Activated CD4-positive, alpha-beta T cell treated with anti-CD3 and anti-CD28 coated beads, Interleukin-2, amount 10 ng/mL, durations not matched to agents 24 days and 14 days (primary cell): ENCODE measurements at regions not wholly inside any gene's neighbourhood (a gene's known extent, or its start where the extent isn't known, plus 50 kb on each side); places are given as distances from the start of the nearest gene placed in this dataset.

ENCODE experiments used
- DNase-seq: peaks from one replicate; pipeline ENCODE4 v3.0.0; 2022
- H3K27ac Mint-ChIP-seq: one replicate; pipeline ENCODE4 v1.8.0; 2022; ENCODE audit warnings: mild to moderate bottlenecking, mixed read lengths
- H3K27me3 Mint-ChIP-seq: one replicate; pipeline ENCODE4 v1.8.0; 2022; ENCODE audit warnings: mixed read lengths
- H3K36me3 Mint-ChIP-seq: one replicate; pipeline ENCODE4 v1.8.0; 2022; ENCODE audit warnings: low read depth, mild to moderate bottlenecking, mixed read lengths
- H3K4me1 Mint-ChIP-seq: one replicate; pipeline ENCODE4 v1.8.0; 2021; ENCODE audit warnings: mixed read lengths
- H3K4me3 Mint-ChIP-seq: one replicate; pipeline ENCODE4 v1.8.0; 2022; ENCODE audit warnings: mild to moderate bottlenecking, moderate library complexity, mixed read lengths
- H3K9me3 Mint-ChIP-seq: one replicate; pipeline ENCODE4 v1.8.0; 2021; ENCODE audit warnings: mixed read lengths
- intact Hi-C: fragments of 100-400 bp; cut with micrococcal nuclease; formaldehyde crosslinking; loops from one replicate; pipeline ENCODE4 v1.15.1; 2023

DNA sequence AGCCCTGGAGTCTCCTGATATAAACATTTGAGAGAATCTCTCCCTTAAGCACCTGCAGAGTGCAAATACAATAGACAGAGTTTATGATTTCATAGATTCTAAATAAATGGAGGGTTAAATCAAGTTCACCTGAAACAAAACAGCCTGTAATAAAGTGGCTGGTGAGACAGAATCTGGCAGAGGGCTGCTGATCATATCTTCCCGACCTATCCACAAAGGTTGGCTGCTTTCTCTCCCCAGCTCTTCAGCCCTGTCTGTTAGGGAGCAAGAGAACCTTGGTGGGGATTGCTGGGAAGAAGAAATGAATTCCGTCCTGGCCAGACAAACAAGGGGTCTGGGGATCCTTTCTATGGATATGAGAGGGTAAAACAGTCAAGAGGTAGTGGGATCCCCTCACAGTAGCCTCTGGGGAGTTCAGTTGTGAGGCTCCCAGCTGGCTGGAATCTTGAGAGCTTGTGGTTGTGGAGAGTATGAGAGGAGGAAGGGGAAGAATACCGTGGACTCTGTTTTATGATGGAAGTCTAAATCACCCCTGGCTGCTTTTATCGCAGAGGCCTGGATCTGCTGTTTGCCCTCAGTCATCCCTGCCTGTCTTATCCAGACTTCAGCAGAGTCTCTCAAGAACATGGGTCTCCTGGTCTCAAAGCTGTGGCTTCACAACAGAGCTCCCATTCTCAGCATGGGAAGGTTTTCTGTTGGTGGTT, 451.3 kb downstream of the NTRK3 start:
- Mint-ChIP-seq H3K36me3 (no peaks in the 10 kb centered on the region), H3K4me1 (no peaks in the 10 kb centered on the region), H3K9me3 (peaks cover 4% of the 10 kb centered on the region), H3K4me3 (no peak overlapping the region), H3K27ac (no peak overlapping the region), H3K27me3 (no peaks in the 10 kb centered on the region)
- intact Hi-C loops: no loop called here
- DNase-seq: no peak

DNA sequence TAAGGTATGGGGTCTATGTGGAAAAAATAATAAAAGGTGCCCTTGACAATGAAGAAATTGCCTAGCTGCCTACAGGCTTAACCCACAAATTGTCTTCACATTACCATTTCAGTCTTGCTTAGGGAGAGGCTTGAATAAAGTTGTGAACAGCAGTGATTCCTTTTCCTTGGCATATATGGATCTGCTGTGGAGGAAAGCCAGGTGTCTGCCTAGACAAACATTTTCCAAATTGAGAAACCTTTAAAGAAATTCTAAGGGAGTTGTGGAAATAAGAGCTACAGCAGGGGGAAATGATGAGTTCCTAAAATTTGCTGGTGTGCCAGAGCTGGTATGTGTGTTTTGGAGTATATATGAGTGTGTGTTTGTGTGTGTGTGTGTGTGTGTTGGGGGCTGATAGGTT, 452.1 kb downstream of the NTRK3 start:
- H3K36me3 Mint-ChIP-seq: no peaks in the 10 kb centered on the region
- H3K27ac Mint-ChIP-seq: no peak overlapping the region
- H3K9me3 Mint-ChIP-seq: peaks cover 4% of the 10 kb centered on the region
- H3K4me3 Mint-ChIP-seq: no peak overlapping the region
- no peak for DNase-seq
- no peaks in the 10 kb centered on the region for H3K4me1 Mint-ChIP-seq
- no peaks in the 10 kb centered on the region for H3K27me3 Mint-ChIP-seq
- intact Hi-C loops: no loop called here

DNA sequence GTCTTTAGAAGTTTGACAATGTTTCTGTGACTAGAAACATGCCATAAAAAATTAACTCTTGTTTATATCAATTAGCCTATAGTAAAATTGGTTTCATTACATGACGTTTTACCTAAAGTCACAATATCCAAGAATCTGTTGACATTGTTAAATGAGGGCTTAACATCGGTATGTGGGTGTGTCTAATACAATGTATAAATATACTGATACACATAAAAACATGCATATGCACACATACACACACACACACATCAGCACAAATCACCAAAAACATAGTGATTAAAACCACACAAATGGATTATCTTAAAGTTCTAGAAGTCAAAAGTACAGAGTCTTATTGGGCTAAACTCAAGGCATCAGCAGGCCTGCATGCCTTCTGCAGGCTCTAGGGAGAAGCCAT, 456.7 kb downstream of the NTRK3 start:
- no peak overlapping the region for H3K27ac Mint-ChIP-seq
- no peaks in the 10 kb centered on the region for H3K4me1 Mint-ChIP-seq
- H3K9me3 Mint-ChIP-seq: peaks cover 4% of the 10 kb centered on the region
- intact Hi-C loops: no loop called here
- H3K27me3 Mint-ChIP-seq: no peaks in the 10 kb centered on the region
- DNase-seq: no peak
- H3K36me3 Mint-ChIP-seq: no peaks in the 10 kb centered on the region
- H3K4me3 Mint-ChIP-seq: no peak overlapping the region

DNA sequence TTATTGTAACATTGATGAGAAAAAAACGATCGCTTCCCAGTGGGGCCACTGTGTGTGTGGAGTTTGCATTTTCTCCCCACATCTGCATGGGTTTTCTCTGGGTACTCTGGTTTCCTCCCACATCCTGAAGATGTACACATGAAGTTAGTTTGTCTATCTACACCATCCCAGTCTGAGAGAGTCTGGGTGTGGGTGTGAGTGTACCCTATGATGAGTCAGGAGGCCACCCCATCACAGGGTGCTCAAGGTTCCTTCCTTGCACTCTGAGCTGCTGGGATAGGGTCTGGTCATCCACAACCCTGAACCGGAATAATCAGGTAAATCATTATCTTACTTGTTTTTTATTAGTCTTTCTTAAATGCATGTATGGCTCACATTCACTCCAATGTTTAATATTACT, 457.1 kb downstream of the NTRK3 start:
- no peak for DNase-seq
- H3K27me3 Mint-ChIP-seq: no peaks in the 10 kb centered on the region
- intact Hi-C loops: no loop called here
- no peaks in the 10 kb centered on the region for H3K36me3 Mint-ChIP-seq
- H3K27ac Mint-ChIP-seq: no peak overlapping the region
- H3K9me3 Mint-ChIP-seq: peaks cover 4% of the 10 kb centered on the region
- H3K4me1 Mint-ChIP-seq: no peaks in the 10 kb centered on the region
- H3K4me3 Mint-ChIP-seq: no peak overlapping the region

DNA sequence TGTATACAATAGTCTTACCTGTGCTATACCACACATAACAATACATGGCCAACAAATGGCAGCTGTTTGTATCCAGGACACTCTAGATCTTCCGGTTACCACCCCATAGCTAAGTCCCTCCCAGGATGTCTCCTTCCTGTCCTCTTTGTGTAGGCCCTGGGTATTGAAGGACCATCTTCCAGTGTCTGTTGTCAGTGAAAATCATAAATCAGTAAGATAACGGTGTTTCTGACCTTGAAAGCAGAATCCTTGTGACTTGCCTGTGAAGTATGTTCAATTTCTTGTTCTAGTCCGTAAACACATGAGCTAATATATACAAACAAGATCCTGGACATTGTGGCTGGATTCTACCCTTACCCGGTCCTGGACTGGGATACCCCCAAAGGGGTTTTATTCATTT, 462.8 kb downstream of the NTRK3 start:
- intact Hi-C loops: no loop called here
- H3K27ac Mint-ChIP-seq: no peak overlapping the region
- H3K4me3 Mint-ChIP-seq: no peak overlapping the region
- H3K9me3 Mint-ChIP-seq: peaks cover 3% of the 10 kb centered on the region
- no peaks in the 10 kb centered on the region for H3K36me3 Mint-ChIP-seq
- no peaks in the 10 kb centered on the region for H3K27me3 Mint-ChIP-seq
- H3K4me1 Mint-ChIP-seq: no peaks in the 10 kb centered on the region
- no peak for DNase-seq

DNA sequence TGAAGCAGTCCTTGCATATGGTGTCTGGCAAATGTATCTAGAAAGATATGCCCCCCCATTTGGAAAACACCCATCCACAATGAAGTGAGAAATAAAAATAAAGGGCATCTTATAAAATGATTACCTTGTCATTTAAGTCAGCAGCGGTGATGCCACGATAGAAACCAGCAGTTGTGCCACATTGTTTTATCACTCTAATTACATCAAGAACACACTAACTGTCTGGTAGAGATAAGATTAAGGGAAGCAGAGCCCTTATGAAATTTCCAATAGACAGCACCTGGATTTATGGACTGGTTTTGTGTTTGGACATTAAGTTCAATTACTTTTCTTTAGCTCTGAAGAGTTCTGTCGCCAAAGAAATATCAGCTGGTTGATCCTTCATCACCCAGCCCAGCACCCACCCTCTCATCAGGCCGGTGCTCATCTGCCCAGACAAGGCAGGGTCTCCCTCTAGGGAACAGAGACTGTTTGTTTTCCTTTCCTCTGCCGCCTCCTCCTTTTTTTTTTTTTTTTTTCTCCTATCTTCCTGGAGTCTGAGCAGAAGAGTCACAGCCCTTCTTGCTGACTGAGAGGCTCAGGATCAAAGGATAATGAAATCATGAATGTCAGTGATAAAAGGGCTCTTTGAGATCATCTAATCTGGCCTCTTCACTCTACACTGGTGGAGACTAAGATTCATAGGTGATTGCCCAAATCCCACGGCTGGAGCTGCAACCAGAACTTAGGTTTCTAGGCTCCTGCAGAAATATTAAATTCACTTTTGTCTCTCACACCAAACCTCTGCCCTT, 464.1 kb downstream of the NTRK3 start:
- H3K4me3 Mint-ChIP-seq: no peak overlapping the region
- DNase-seq: no peak
- H3K27me3 Mint-ChIP-seq: no peaks in the 10 kb centered on the region
- H3K4me1 Mint-ChIP-seq: no peaks in the 10 kb centered on the region
- H3K36me3 Mint-ChIP-seq: no peaks in the 10 kb centered on the region
- no peak overlapping the region for H3K27ac Mint-ChIP-seq
- intact Hi-C loops: no loop called here
- H3K9me3 Mint-ChIP-seq: peaks cover 3% of the 10 kb centered on the region

DNA sequence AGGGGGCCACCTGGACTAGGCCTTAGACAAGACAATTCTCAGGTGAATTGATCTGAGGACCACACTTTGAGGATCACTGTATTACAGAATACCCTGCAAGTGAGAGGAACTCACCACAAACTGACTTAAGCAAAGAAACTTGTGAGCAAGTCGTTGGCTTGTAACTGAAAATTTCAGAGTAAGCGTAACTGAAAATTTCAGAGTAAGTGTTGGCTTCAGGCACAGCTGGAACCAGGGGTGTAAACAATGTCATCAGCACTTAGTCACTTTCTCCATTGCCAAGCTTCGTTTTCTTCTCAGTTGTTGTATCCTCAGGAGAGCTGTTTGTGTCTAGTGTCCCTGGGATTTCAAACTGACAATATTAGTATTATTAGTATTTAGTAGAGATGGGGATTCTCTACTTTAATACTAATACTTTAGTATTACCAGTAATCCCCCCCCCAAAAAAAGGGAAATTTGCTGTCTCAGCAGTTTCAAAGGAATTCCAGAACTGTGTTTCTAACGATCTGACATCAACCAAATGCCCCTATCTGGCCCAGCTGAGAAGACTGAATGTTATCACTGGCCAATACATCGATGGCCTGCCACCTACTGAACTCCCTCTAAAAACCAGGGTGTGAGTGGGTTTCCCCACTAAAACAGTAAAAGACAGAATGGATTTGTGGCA, 474.4 kb downstream of the NTRK3 start:
- H3K4me1 Mint-ChIP-seq: no peaks in the 10 kb centered on the region
- H3K27ac Mint-ChIP-seq: no peak overlapping the region
- intact Hi-C loops: no loop called here
- H3K4me3 Mint-ChIP-seq: no peak overlapping the region
- no peaks in the 10 kb centered on the region for H3K36me3 Mint-ChIP-seq
- no peak for DNase-seq
- no peaks in the 10 kb centered on the region for H3K27me3 Mint-ChIP-seq
- H3K9me3 Mint-ChIP-seq: peaks cover 4% of the 10 kb centered on the region

DNA sequence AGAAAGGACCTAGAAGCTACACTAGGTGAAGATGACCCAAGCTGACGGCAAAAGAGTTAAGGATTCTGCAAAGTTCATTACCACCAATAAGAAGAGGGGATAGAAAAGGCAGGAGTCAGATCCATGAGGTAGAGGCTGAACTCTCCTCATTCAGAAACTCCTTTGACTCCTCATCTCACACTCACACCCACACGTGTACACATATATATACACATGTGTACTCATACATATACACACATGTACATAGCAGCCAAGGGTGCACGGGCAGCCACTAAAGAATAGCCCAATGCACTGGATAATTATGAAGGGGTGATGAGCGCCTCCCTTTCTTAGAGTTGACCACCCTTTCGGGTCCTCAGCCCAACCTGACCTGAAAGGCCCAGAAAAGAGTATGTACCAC, 476.8 kb downstream of the NTRK3 start:
- Mint-ChIP-seq H3K36me3 (no peaks in the 10 kb centered on the region), H3K4me3 (no peak overlapping the region), H3K27me3 (no peaks in the 10 kb centered on the region), H3K9me3 (peaks cover 4% of the 10 kb centered on the region), H3K27ac (no peak overlapping the region), H3K4me1 (no peaks in the 10 kb centered on the region)
- intact Hi-C loops: no loop called here
- no peak for DNase-seq

DNA sequence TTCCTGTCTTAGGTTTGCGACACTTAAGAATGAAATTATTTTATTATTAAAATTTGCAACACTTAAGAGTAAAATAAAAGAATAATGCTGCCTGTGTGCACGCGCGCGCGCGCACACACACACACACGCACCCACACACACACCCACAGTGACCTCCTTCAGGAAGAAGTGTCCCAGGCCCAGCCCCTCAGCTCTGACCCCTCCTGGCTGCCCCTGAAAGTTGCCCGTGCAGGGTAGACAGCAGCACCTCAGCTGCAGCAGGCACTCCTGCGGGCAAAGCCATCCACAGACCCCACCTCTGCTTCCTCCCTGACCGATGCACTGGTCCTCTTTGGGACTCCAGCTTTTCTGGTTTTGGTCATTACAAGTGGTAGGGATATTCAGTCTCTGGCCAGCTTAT, 478.2 kb downstream of the NTRK3 start:
- no peak overlapping the region for H3K4me3 Mint-ChIP-seq
- intact Hi-C loops: no loop called here
- H3K9me3 Mint-ChIP-seq: peaks cover 4% of the 10 kb centered on the region
- no peak for DNase-seq
- H3K36me3 Mint-ChIP-seq: no peaks in the 10 kb centered on the region
- no peak overlapping the region for H3K27ac Mint-ChIP-seq
- no peaks in the 10 kb centered on the region for H3K27me3 Mint-ChIP-seq
- H3K4me1 Mint-ChIP-seq: no peaks in the 10 kb centered on the region

DNA sequence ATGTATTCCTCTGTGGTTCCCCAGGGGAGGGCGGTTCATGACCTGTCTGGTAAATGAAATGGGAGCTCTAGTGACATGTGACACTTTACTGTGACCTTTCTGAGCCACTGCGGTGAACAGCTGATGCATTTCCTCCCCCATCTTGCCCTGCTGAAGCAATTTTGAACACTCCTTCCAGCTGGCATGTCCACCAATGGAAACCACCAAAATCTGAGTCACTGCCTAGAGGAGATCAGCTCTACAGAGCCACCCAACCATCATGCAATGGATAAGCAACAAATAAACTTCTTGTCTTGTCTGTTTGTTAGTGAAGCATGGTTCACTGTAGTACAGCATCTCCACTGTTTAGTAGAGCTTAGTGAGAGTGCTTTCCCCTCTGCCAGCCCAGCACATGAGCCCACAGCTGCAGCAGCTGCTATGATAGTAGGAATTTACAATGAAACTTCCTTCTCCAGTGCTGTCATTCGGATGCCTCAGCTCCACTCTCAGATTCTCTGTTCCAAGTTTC, 479.4 kb downstream of the NTRK3 start:
- H3K4me1 Mint-ChIP-seq: no peaks in the 10 kb centered on the region
- H3K27ac Mint-ChIP-seq: no peak overlapping the region
- H3K9me3 Mint-ChIP-seq: peaks cover 4% of the 10 kb centered on the region
- H3K36me3 Mint-ChIP-seq: no peaks in the 10 kb centered on the region
- no peak overlapping the region for H3K4me3 Mint-ChIP-seq
- DNase-seq: no peak
- intact Hi-C loops: no loop called here
- no peaks in the 10 kb centered on the region for H3K27me3 Mint-ChIP-seq

DNA sequence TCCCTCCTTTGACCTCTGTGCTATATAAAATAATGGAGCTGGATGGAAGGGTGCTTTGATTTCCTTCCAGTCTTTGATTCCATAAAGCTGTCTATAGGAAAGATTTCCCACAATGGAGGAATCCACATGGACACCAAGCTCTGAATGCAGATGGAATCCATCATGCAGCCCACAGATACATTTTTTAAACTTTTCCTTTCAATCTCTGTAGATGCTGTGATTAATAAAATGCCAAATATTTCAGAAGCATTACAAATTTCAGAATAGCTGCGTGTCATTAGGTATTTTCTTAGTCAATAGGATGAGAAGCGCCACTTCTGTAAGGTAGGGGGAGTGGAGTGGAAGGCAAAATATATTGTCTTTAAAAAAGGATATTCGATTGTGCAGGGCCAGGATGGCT, 489.0 kb downstream of the NTRK3 start:
- intact Hi-C loops: no loop called here

DNA sequence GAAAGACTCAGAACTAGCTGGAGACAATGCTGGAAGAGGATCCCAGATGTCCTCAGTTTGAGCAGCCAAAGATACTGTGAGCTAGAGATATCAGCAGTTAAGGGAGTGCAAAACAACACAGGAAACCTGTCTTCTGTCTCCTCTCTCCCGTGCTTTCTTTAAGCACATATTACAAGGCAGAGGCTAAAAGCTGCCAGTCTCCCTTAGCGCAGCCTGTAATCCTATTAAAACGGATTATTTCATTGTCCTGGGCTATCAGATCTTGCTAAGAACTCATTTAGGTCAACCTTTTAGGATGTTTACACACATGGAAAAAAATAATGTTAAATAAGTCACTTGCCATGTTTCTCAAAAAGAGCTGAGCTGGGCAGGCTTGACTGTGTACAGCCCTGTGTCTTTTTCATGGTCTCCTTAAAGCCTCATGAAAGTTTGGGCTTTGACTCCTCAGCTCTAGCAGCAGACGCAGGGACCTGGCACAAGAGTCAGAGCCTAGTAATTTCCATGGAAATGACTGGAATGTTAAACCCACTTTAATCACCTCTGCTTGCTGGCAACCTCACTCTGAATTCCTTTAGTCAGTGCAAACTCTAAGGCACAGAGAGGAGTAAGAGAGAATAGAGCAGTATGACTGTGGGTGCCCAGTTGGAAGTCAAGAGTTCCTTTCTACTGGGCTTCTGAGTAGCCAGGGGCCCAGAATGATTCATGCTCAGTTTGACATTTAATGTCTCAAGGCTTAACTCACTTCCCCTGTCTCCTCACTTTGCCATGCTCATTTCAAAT, 491.9 kb downstream of the NTRK3 start:
- DNase-seq: no peak
- H3K4me1 Mint-ChIP-seq: peaks cover 5% of the 10 kb centered on the region
- no peak overlapping the region for H3K27ac Mint-ChIP-seq
- H3K36me3 Mint-ChIP-seq: peaks cover 2% of the 10 kb centered on the region
- H3K9me3 Mint-ChIP-seq: peaks cover 17% of the 10 kb centered on the region
- H3K4me3 Mint-ChIP-seq: no peak overlapping the region
- H3K27me3 Mint-ChIP-seq: no peaks in the 10 kb centered on the region
- intact Hi-C loops: no loop called here

More for the DNA sequence above, 489.0 kb downstream of the NTRK3 start:
- H3K27ac Mint-ChIP-seq: no peak overlapping the region
- DNase-seq: no peak
- peaks cover 14% of the 10 kb centered on the region for H3K9me3 Mint-ChIP-seq
- no peaks in the 10 kb centered on the region for H3K27me3 Mint-ChIP-seq
- H3K36me3 Mint-ChIP-seq: no peaks in the 10 kb centered on the region
- no peak overlapping the region for H3K4me3 Mint-ChIP-seq
- no peaks in the 10 kb centered on the region for H3K4me1 Mint-ChIP-seq

DNA sequence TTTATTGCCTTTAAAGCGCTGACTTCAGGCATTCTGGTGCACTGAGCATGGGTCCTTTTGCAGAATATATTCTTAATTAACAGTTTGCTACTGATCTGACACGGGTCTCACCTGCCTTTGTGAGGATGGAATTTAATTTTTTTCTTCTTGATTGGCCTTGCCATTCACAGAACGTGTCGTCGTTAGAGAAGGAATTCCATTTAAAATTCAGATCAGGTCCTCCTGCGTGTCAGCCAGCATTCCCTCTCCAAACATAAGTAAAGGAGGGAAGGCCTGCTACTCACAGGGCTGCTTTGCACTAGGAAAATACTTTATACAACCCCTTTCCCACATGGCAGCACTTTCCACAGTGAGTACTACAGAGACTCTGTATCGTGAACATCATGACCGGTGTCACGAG, 492.7 kb downstream of the NTRK3 start:
- intact Hi-C loops: no loop called here
- Mint-ChIP-seq H3K36me3 (peaks cover 2% of the 10 kb centered on the region), H3K9me3 (peaks cover 17% of the 10 kb centered on the region), H3K27me3 (no peaks in the 10 kb centered on the region), H3K4me3 (no peak overlapping the region), H3K4me1 (peaks cover 5% of the 10 kb centered on the region), H3K27ac (no peak overlapping the region)
- no peak for DNase-seq
